ENCODE measurements at regions not wholly inside any gene's neighbourhood (a gene's known extent, or its start where the extent isn't known, plus 50 kb on each side); places are given as distances from the start of the nearest gene placed in this dataset.

DNA sequence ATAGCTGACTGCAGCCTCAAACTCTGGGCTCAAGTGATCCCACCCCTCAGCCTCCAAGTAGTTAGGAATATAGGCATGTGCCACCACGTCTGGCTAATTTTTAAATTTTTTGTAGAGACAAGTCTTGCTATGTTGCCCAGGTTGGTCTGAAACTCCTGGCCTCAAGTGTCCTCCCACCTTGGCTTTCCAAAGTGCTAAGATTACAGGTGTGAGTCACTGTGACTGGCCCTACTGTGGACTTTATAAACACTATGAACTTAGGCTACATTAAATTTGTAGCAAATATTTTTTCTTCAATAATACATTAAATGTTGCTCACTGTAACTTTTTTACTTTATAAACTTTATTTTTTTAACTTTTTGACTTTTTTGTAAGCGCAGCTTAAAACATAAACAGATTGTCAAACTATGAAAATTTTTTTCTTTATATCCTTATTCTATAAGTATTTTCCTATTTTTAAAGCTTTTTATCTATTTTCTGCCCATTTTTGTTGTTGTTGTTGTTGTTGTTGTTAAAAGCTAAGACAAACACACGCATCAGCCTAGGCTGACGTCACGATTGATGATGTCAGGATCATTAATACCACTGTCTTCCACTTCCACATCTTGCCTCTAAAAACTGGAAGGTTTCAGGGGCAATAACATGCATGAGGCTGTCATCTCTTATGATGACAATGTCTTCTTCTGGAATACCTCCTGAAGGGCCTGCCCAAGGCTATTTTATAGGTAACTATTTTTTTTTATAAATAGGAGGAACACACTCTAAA lies 204.2 kb downstream of the KLF5 start:
- H3K9me3 ChIP-seq (replicated peaks in 1 of 11), result peaks cover 0 to 5% (median 0%) of the 10 kb centered on the region in 11 experiments; a peak in 1 of 22 replicates
- no peak overlapping the region for H3K27ac ChIP-seq
- H3K36me3 ChIP-seq, result no peaks in the 10 kb centered on the region
- H3K4me2 ChIP-seq, result no peak overlapping the region
- TF ChIP-seq Cebpa-rat (IDR thresholded peaks at IDR 0.05), result no peak
- no peak overlapping the region for H3K4me3 ChIP-seq
- no peaks in the 10 kb centered on the region for H4K20me1 ChIP-seq
- peaks cover 13 to 22% (median 19%) of the 10 kb centered on the region in 10 experiments for H3K4me1 ChIP-seq
- H3K9ac ChIP-seq, result no peak overlapping the region
- H3K27me3 ChIP-seq, result no peaks in the 10 kb centered on the region

- Histone ChIP-seq H3K9ac (no peak overlapping the region), H3K4me2 (peak overlapping the region in 10 of 11 experiments; percentile 17 to 55 (median 34); a peak in 12 of 22 replicates), H3K4me3 (no peak overlapping the region), H3K27ac (peak overlapping the region in 3 of 11 experiments; percentile 1 to 59 (median 53); a peak in 5 of 22 replicates), H3K27me3 (no peaks in the 10 kb centered on the region), H3K36me3 (no peaks in the 10 kb centered on the region), H3K4me1 (peaks cover 16 to 35% (median 22%) of the 10 kb centered on the region in 10 experiments), H4K20me1 (no peaks in the 10 kb centered on the region), H3K9me3 (replicated peaks in 1 of 11) (peaks cover 0 to 5% (median 0%) of the 10 kb centered on the region in 11 experiments; a peak in 1 of 22 replicates)
- no peak for TF ChIP-seq Cebpa-rat (IDR thresholded peaks at IDR 0.05)
These were observed 203.0 kb downstream of the KLF5 start for GRCh38 chr13:73261739-73262216.

GRCh38 chr13:73259061-73260017 lies 200.5 kb downstream of the KLF5 start:
- Histone ChIP-seq H3K9ac (no peak overlapping the region), H3K27ac (0 out of 22 replicates have a peak overlapping the region, but pooled peaks of 1 of the 11 experiments have one; percentile 7), H3K4me2 (peak overlapping the region; percentile 6 to 69 (median 46); a peak in 12 of 22 replicates), H3K4me1 (peaks cover 16 to 38% (median 26%) of the 10 kb centered on the region in 10 experiments), H3K4me3 (no peak overlapping the region), H3K27me3 (no peaks in the 10 kb centered on the region), H4K20me1 (no peaks in the 10 kb centered on the region), H3K9me3 (replicated peaks in 1 of 11) (peaks cover 0 to 5% (median 0%) of the 10 kb centered on the region in 11 experiments; a peak in 1 of 22 replicates), H3K36me3 (no peaks in the 10 kb centered on the region)
- TF ChIP-seq Cebpa-rat (IDR thresholded peaks at IDR 0.05), result no peak

DNA sequence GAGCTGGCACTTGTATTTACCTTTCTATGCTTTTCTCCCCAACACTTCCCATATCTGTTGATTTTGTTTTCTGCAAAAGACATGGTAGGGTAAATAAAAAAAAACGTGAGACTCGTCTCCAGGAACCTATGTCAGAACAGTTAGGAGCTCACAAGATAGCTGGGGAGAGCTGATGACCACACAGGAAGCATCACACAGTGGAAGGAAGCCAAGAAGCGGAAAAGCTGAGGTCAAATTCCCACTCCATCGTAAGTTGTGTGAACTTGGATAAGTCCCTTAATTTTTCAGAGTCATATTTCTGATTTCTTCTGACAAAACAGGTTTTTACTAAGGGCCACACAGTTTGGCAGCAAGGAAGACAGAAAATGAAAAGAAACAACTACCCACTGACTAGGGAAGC lies 199.6 kb downstream of the KLF5 start:
- no peak for TF ChIP-seq Cebpa-rat (IDR thresholded peaks at IDR 0.05)
- Histone ChIP-seq H3K27ac (peak overlapping the region in 3 of 11 experiments; percentile 7 to 29 (median 8); a peak in 1 of 22 replicates), H3K4me3 (no peak overlapping the region), H3K9ac (no peak overlapping the region), H3K27me3 (no peaks in the 10 kb centered on the region), H3K4me2 (peak overlapping the region; percentile 6 to 69 (median 46)), H3K36me3 (no peaks in the 10 kb centered on the region), H3K9me3 (replicated peaks in 1 of 11) (peaks cover 0 to 5% (median 0%) of the 10 kb centered on the region in 11 experiments; a peak in 1 of 22 replicates), H4K20me1 (no peaks in the 10 kb centered on the region), H3K4me1 (peaks cover 16 to 38% (median 26%) of the 10 kb centered on the region in 10 experiments)

DNA sequence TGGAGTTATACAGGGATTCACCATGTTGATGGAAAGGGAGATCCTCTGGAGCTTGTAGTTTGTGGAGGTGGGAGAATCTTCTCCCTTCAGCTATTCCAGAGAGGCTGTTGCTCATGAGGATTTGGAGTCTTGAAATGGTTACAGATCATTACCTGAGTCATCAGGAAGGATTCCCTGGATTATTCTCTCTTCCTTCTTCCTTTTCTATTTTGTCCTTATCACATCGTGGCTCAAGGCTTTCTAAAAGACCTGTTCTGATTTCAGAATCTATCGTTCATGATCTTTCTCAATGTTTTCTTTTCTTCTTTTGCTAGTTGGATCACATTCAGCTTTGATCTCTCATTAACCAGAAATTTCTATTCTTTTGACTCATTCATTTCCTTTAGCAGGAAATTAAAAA lies 196.0 kb downstream of the KLF5 start:
- Histone ChIP-seq H3K27ac (no peak overlapping the region), H3K4me3 (no peak overlapping the region), H3K27me3 (no peaks in the 10 kb centered on the region), H3K9me3 (replicated peaks in 1 of 11) (peaks cover 0 to 7% (median 6%) of the 10 kb centered on the region in 11 experiments; a peak in 9 of 22 replicates), H3K36me3 (no peaks in the 10 kb centered on the region), H3K4me2 (no peak overlapping the region), H4K20me1 (no peaks in the 10 kb centered on the region), H3K4me1 (peaks cover 14 to 29% (median 18%) of the 10 kb centered on the region in 10 experiments), H3K9ac (no peak overlapping the region)
- no peak for TF ChIP-seq Cebpa-rat (IDR thresholded peaks at IDR 0.05)

GRCh38 chr13:73251626-73252265 lies 192.9 kb downstream of the KLF5 start:
- H3K27me3 ChIP-seq, result no peaks in the 10 kb centered on the region
- no peaks in the 10 kb centered on the region for H3K36me3 ChIP-seq
- H3K4me1 ChIP-seq, result peaks cover 0 to 4% (median 3%) of the 10 kb centered on the region in 10 experiments; a peak in 8 of 20 replicates
- H3K9ac ChIP-seq, result no peak overlapping the region
- H3K27ac ChIP-seq, result no peak overlapping the region
- H4K20me1 ChIP-seq, result no peaks in the 10 kb centered on the region
- TF ChIP-seq Cebpa-rat (IDR thresholded peaks at IDR 0.05), result no peak
- no peak overlapping the region for H3K4me2 ChIP-seq
- H3K9me3 ChIP-seq (replicated peaks in 1 of 11), result peaks cover 0 to 9% (median 6%) of the 10 kb centered on the region in 11 experiments; a peak in 9 of 22 replicates
- H3K4me3 ChIP-seq, result no peak overlapping the region

DNA sequence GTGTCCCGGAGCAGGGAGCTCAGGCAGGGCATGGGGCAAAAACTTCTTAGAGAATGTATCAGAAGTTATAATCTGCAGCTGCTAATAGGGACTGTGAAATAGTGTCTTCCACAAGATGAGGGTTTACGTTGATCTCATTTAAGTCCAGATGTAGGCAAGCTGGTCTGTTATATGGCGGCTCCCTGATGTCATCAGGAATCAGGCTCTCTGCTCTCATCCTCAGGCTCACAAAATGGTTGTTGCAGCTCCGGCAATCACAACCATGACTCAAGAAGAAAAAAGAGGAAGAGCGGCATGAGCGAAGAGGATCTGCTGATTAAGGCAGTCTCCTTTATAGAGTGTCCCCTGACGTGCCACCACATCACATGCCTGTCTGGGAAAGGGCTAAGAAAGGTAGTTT lies 191.3 kb downstream of the KLF5 start:
- Histone ChIP-seq H3K4me1 (no peaks in the 10 kb centered on the region), H4K20me1 (no peaks in the 10 kb centered on the region), H3K36me3 (no peaks in the 10 kb centered on the region), H3K9ac (no peak overlapping the region), H3K4me2 (no peak overlapping the region), H3K27me3 (no peaks in the 10 kb centered on the region), H3K27ac (no peak overlapping the region), H3K4me3 (no peak overlapping the region), H3K9me3 (replicated peaks in 1 of 11) (peaks cover 0 to 9% (median 6%) of the 10 kb centered on the region in 11 experiments; a peak in 9 of 22 replicates)
- TF ChIP-seq Cebpa-rat (IDR thresholded peaks at IDR 0.05), result no peak

DNA sequence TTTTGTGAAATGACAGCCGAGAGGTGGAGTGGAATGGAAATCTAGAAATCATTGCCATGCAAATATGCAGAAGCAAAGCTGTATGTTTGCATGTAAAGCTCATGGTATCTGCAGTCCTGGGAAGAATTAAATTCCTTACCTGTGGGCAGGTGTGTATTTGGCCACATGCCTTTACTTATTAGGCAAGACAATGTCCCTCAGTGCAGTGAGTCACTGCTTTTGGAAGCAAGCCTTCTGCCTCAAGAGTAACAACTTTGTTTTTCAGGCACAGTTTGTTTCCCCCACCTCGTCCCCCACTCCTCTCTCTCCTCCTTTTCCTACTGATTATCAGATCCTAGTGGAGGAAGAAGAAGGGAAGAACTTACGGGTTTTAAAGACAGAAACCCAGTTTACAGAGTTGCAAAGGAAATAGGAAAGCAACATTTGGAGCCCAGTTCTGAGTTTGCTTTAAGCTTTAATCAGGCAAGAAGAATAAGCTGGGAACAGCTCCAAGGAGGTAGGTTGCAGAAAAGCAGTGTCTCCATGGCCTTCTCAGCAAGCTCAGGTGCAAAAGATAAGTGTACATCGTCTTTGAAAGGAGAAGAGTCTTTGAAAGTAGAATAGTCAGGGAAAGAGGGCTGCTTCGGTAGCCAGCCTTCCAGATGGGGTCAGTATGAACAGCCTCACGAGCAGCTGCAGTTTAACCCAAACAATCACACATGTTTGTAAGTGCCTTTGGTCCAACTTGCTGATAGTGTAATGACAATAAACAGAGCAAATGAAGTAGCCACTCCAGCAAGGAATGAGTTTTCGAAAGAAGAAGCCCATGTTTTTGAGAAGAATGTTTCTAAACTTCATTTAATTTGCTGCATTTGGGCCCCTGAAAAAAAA lies 190.1 kb downstream of the KLF5 start:
- H3K9ac ChIP-seq, result no peak overlapping the region
- TF ChIP-seq Cebpa-rat (IDR thresholded peaks at IDR 0.05), result no peak
- no peak overlapping the region for H3K4me3 ChIP-seq
- no peaks in the 10 kb centered on the region for H3K27me3 ChIP-seq
- no peaks in the 10 kb centered on the region for H3K36me3 ChIP-seq
- H3K4me1 ChIP-seq, result no peaks in the 10 kb centered on the region
- no peak overlapping the region for H3K4me2 ChIP-seq
- H4K20me1 ChIP-seq, result no peaks in the 10 kb centered on the region
- no peak overlapping the region for H3K27ac ChIP-seq
- H3K9me3 ChIP-seq (replicated peaks in 1 of 11), result peaks cover 0 to 9% (median 6%) of the 10 kb centered on the region in 11 experiments; a peak in 9 of 22 replicates

Measured in BLaER1 treated with 17β-estradiol and CSF1 and Interleukin-3, amounts not matched to agents 10 nM and 100 nM (cell line).